Suprapubic skin (tissue), 3 donors: ENCODE measurements at regions not wholly inside any gene's neighbourhood (a gene's known extent, or its start where the extent isn't known, plus 50 kb on each side); places are given as distances from the start of the nearest gene placed in this dataset.
"Not testable (repeated sequence)": the region's sequence is repeated elsewhere in the genome, so short reads cannot be mapped to it uniquely, and the experiment has no call there.

Experiments used
- CTCF ChIP-seq, 2 donors: fragments of 200-600 bp in 1 of 2; fragments of 450-650 bp in 1 of 2; sonication (generic) in 1 of 2; IDR thresholded peaks; one replicate each; pipeline ENCODE4 v1.5.1; 2016 to 2019; ENCODE audit warnings: antibody characterized with exemption in 2 of 2, mild to moderate bottlenecking in 1 of 2, moderate library complexity in 1 of 2
- EP300 ChIP-seq: sonication (generic); formaldehyde crosslinking; IDR thresholded peaks from one replicate; pipeline ENCODE4 v1.6.1; 2017; ENCODE audit warnings: antibody characterized with exemption
- POLR2A ChIP-seq, 2 donors: fragments of 450-650 bp; IDR thresholded peaks; one replicate each; pipeline ENCODE4 v1.6.1; 2017; ENCODE audit warnings: antibody characterized with exemption in 2 of 2, mild to moderate bottlenecking in 2 of 2, moderate library complexity in 2 of 2

- TF ChIP-seq CTCF (IDR thresholded peaks at IDR 0.05); EP300; POLR2A (IDR thresholded peaks at IDR 0.05): not testable (repeated sequence)
Observed at GRCh38 chr11:82182697-82183096, 551.0 kb downstream of the FAM181B start.
